GM19238 (cell line): ENCODE measurements at regions not wholly inside any gene's neighbourhood (a gene's known extent, or its start where the extent isn't known, plus 50 kb on each side); places are given as distances from the start of the nearest gene placed in this dataset.
"Not testable (repeated sequence)": the region's sequence is repeated elsewhere in the genome, so short reads cannot be mapped to it uniquely, and the experiment has no call there.

Experiments used
- DNase-seq: peaks from one replicate; pipeline ENCODE4 v3.0.0; 2011; ENCODE audit warnings: low spot score; ENCODE audit not compliant: insufficient read length

DNA sequence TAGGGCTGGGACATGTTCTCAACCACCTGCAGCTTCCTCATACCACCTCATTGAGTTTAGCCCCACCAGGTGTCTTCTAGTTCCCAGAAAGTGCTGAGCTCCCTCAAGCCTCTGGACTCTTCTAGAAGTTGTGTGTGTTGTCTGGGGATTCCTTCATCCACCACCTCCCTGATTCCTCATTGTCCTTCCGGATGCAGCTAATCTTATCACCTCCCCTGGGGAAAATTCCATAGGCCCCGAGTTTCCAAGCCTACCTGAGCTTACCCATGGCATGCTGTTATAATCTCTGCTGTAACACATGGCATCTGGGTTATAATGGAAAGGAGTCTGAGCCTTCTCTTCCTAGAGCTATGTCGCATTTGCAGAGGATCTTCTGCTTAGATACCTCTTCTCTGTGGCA is 243.5 kb upstream of the SDK2 start:
- DNase-seq: no peak

GRCh38 chr17:73888862-73889261 is 244.6 kb upstream of the SDK2 start:
- DNase-seq: no peak

DNA sequence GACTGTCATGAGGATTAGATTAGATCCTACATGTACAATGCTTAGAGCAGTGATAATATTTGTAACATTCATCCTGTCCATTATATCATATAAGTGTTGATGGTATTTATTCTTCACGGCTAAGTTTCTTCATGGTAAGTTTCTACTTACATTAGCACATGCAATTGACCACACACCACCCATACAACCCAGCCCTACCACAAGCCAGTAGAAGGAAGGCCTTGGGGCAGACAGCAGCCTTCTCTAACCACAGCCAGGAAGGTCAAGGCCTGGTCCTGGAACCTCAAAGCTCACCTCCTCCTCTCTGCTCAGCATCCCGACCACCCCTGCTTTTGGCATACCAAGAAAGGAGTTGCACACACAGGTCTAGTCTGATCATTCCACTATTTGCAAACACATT is 245.2 kb upstream of the SDK2 start:
- no peak for DNase-seq

DNA sequence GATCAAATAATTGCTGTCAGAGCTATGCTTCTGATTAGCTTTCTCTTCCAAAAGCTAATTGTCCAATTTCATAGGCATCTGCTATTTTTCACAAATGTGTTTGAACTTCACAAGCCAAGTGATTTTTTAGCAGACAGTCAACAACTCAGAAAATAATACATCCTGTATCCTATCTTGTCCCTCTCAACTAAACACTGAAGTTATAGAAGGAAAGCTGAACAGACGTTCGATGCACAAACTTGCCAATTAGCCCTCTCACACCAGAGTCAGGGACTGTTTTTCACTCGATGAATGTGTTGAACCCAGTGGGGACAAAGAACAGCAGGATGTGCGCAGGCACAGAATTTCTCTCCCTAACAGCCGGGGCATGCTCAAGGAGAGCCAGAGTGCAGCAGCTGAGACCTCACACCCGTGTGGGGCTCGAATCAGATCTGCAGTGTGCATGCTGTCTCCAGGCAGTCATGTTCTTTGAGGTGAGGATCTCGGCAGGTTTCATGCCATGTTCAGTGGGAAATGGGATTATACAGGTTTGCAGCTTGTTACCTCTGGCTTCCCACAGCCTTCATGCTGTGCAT is 246.7 kb upstream of the SDK2 start:
- no peak for DNase-seq

- no peak for DNase-seq
These were observed 250.9 kb upstream of the SDK2 start for GRCh38 chr17:73895157-73895556.

- no peak for DNase-seq
These were observed 252.7 kb upstream of the SDK2 start for GRCh38 chr17:73896966-73897365.

GRCh38 chr17:73899839-73900238 is 255.6 kb upstream of the SDK2 start:
- no peak for DNase-seq

- no peak for DNase-seq
These were observed 256.3 kb upstream of the SDK2 start for GRCh38 chr17:73900516-73900915.

DNA sequence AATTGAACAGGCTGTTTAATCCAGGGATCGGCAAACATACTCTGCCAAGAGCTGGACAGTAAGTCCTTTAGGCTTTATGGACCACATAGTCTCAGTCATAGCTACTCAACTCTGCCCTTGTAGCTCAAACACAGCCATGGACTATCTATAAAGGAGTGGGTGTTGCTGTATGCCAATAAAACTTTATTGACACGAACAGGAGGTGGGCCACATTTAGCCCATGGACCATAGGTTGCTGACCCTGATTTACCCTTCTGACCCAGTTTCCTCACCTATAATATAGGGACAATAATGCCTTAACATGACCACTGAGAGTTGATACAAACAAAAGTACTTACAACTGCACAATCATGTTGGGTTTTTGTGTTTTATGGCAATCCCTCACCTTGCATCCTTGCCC is 257.0 kb upstream of the SDK2 start:
- no peak for DNase-seq

GRCh38 chr17:73901661-73902415 is 257.6 kb upstream of the SDK2 start:
- DNase-seq: no peak

GRCh38 chr17:73902416-73903181 is 258.4 kb upstream of the SDK2 start:
- no peak for DNase-seq

DNA sequence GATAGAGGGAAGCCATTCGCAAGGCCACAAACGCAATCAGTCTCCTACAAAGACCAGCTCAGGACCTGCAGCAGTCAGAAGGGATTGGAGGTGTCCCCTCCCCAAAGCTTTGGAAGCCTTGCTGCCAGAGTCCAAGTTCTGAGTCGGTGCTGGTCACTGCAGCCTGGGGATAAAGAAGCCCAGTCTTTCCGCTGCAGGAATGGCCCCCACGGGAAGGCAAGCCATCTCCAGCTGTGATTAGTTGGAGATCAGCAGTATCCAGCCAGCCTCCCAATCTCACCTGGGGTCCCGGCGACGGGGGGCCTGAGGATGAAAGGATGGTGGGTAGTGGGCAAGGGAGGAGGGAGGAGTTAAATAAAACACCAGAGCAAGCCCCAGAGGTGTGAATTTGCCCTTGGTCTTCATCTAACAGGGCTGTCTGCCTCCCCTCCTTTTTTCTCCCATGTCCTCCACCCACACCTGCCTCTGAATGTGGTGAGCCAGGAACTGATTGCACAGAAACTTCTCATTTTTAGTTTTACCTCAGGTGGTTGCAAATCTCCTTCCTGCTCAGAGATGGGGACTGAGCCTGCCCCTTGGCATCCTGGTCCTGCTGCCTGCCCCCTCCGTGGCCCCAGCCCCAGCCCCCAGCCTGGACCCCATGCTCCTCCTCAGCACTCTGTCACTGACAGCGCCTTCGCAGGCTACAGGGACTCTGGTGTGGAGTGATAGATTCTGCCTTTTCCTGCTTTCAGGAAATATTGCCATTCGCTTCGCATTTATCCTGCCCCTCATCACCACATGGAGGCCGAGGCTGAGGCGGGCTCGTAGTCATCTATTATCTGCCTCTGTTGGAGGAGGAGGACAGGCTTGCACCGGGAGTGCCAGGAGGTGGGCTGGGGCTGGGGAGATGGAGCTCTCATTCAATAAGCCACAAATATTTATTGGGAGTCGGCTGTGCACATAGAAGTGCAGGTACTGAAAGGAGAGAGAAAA is 262.9 kb upstream of the SDK2 start:
- DNase-seq: no peak

GRCh38 chr17:73909186-73909585 is 264.9 kb upstream of the SDK2 start:
- no peak for DNase-seq

DNA sequence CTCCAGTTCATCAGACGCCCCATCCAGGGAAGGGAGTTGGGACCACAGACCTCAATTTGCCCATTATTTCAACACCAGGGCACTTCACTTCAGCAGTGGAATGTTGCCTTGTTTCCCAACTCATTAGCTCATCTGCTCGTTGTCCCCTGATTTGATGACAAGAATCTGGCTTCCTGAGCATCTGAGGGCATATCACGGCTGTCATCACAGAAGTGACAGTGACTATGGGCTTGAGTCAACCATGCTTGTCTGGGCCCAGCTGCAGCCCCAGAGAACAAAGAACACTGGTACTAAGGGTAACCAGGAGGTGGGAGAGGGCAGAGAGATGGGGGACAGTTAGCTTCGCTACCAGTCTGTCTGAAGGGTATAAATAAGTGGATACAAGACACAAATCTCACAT is 266.0 kb upstream of the SDK2 start:
- no peak for DNase-seq

- DNase-seq: no peak
These were observed 266.7 kb upstream of the SDK2 start for GRCh38 chr17:73910821-73911515.

GRCh38 chr17:73911726-73912372 is 267.6 kb upstream of the SDK2 start:
- no peak for DNase-seq

- no peak for DNase-seq
These were observed 268.1 kb upstream of the SDK2 start for GRCh38 chr17:73912373-73912746.

GRCh38 chr17:73914536-73915274 is 270.5 kb upstream of the SDK2 start:
- no peak for DNase-seq

GRCh38 chr17:73919033-73919432 is 274.8 kb upstream of the SDK2 start:
- DNase-seq: not testable (repeated sequence)

DNA sequence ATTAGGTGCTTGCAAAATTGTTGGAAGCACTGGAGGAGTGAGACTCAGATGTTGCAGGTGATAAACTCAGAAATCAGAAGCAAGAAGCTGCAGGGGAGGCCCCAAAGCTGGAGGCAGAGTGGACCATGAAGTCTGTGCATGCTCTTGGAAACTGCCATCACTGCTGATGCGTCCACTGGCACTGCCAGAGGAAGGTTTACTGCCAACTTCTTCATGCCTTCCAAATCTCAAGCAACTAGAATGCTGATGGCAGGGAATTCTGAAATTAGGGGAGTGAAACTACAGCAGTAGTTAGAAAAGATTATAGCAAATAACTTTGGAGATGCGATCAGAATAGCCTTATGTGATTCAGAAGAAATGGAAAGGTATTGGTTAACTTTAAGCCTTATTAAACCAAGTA is 277.1 kb upstream of the SDK2 start:
- DNase-seq: no peak
